Right lung (tissue), 2 donors: ENCODE measurements at regions not wholly inside any gene's neighbourhood (a gene's known extent, or its start where the extent isn't known, plus 50 kb on each side); places are given as distances from the start of the nearest gene placed in this dataset.

Experiments used
- DNase-seq, 2 donors: peaks; one replicate each; pipeline ENCODE4 v3.0.0-alpha.2; 2013

DNA sequence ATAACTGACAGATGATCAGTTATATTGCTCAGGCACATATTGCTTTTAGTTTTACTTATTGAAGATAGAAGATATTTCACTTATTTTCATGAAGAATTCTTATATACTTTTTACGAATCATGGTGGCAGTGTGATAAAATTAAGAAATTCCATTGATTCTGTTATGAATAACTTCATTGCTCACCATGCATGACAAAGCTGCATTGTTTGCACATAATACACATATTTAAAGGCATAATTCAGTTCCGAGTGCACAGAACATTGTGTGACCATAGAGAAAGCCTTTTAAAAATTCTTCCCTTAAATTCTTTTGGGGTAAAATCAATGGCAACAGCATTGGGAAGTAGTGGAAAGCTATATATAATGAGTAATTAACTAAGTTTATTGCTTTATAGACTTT lies 82.5 kb upstream of the NAALADL2 start:
- no peak for DNase-seq

DNA sequence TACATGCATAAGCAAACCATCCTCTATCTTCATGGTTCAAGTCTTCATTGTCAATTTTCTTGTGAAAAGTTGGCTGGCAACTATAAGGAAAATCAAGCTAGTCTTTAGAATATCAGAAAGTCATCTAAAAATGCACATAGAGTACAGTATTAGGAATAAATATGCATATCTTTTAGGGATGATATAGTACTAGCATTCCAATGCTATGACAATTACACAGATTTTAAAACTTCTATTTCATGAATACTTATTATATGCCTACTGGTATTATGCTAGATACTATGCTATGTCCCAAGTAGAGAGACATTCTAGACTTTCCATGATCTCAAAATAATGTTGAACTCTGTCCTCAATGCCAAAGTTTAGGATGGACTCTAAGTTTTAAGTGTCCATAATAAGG lies 81.3 kb upstream of the NAALADL2 start:
- DNase-seq = no peak

- no peak for DNase-seq
Observed at GRCh38 chr3:174783502-174783901, 75.6 kb upstream of the NAALADL2 start.

DNA sequence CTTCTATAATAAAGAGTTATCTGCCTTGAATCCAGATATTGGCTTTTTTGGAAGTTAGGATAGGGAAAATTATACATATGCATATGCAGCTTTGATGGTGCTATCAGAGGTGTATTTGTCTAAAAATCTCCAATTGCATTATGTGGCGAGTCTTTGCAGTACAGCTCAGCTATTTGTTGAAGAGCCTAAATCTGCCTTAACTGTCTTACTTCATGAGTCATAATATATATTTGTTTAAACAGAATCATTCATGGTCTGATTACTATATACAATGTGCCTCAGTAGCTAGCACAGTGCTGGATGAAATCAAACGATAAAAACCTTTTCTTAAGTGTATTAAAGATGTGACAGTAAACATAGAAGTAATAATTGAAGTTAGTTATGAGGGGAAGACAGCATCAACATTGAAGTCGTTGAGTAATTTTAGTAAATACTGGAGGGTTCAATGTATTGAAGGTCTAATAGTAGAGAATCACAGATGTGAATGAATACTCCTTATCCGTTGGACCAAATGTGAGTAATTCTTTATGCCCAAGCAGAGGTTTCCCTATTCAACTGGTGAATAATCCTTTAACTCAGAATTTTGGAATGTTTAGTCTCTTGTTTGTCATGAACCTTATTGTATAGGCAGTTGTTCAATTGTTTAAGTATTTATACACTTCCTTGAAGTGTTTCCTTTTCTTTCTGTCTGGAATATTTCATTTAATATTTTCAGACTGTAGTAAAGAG lies 74.8 kb upstream of the NAALADL2 start:
- no peak for DNase-seq

DNA sequence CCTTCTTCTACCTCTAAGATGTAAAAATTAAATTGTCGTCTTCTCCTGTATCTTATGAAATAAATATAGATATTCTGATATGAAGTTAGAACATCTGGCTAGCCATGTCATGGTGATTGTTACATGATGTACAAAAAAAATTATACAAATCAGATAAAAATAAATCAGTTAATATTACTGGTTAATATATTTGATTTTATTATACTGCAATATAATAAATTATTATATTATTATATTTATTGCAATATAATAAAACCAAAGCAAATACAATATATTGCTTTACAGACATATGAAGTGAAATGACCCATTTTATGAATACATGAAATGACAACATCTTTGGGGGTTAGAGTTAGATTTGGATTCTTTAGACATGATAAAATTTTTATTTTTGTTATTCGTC lies 72.3 kb upstream of the NAALADL2 start:
- DNase-seq = no peak

GRCh38 chr3:174791161-174791560 lies 68.0 kb upstream of the NAALADL2 start:
- DNase-seq = no peak

DNA sequence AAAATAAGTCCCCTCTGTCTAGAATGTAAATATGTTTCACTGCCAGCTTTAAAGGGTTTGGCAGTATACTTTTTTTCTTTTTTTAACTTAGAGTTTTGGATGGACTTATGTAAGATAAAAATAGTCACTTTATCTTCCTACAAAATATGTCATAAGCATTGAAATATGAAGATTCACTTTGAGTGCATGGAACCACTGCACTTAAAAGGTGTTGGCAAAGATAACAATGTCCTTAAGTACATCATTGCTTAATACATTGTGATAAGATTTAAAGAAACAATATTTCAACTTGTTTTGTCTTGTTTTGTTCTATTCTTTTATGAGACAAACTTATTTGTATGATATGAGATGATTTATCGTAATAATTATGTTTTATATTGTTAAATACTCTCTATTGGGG lies 66.3 kb upstream of the NAALADL2 start:
- no peak for DNase-seq
